Ovary (tissue), 7 donors: ENCODE measurements at regions not wholly inside any gene's neighbourhood (a gene's known extent, or its start where the extent isn't known, plus 50 kb on each side); places are given as distances from the start of the nearest gene placed in this dataset.

Source experiments
- DNase-seq, 5 donors: peaks; one replicate each; pipeline ENCODE4 v3.0.0-alpha.2; 2019 to 2020
- H3K27ac ChIP-seq, 2 donors: fragments of 200-600 bp; one replicate each; pipeline versions ENCODE4 v1.5.1 to v1.8.0; 2019 to 2022
- H3K27me3 ChIP-seq: fragments of 200-600 bp; one replicate; pipeline ENCODE4 v1.8.0; 2022
- H3K36me3 ChIP-seq: fragments of 200-600 bp; sonication (generic); one replicate; pipeline ENCODE4 v1.5.1; 2019
- H3K4me1 ChIP-seq: one replicate; pipeline ENCODE4 v1.8.1; 2013; ENCODE audit warnings: mild to moderate bottlenecking, moderate library complexity; ENCODE audit not compliant: insufficient read depth
- H3K4me3 ChIP-seq: fragments of 200-600 bp; sonication (generic); one replicate; pipeline ENCODE4 v1.5.1; 2017
- H3K9me3 ChIP-seq, 2 donors: fragments of 200-600 bp in 1 of 2; sonication (generic) in 1 of 2; one replicate each; pipeline versions ENCODE4 v1.5.1 to v1.8.1; 2013 to 2019; ENCODE audit warnings: mild to moderate bottlenecking in 1 of 2, moderate library complexity in 1 of 2
- EP300 ChIP-seq: sonication (generic); formaldehyde crosslinking; IDR thresholded peaks from one replicate; pipeline ENCODE4 v1.6.1; 2017; ENCODE audit warnings: antibody characterized with exemption
- POLR2A ChIP-seq: fragments of 450-650 bp; IDR thresholded peaks from one replicate; pipeline ENCODE4 v1.6.1; 2017; ENCODE audit warnings: antibody characterized with exemption, mild to moderate bottlenecking, moderate library complexity
- WGBS, 3 donors: extraction: QIAGEN DNeasy Blood & Tissue Kit in 1 of 3; methylation state at CpG; one replicate each; pipeline versions ENCODE4 v1.1.5 to v1.1.7; 2013 to 2017; 5-methylcytosine and 5-hydroxymethylcytosine counted together
- intact Hi-C, 4 donors: fragments of 100-400 bp; cut with DNase I; formaldehyde crosslinking; loops; one replicate each; pipeline versions ENCODE4 v1.11.0 to v1.15.1; 2022 to 2023
- TF ChIP-seq, protein P1 (sequence below), 3 donors: fragments of 450-650 bp in 2 of 3; fragments of 200-600 bp in 1 of 3; IDR thresholded peaks; one replicate each; pipeline versions ENCODE4 v1.5.1 to v1.8.0; 2016 to 2022; ENCODE audit warnings: antibody characterized with exemption in 3 of 3, mild to moderate bottlenecking in 1 of 3
- donor health status: DM: no; HTN: no; CAD: no; lungs with moderate emphysema.
- donor health status: DM: no; HTN: no; CAD: no.
- donor health status: Bipolar disorder and iron deficiency.
- donor health status: DM: no; HTN: no; CAD: no.
- donor health status: DM: yes; HTN: yes; CAD: no.

DNA sequence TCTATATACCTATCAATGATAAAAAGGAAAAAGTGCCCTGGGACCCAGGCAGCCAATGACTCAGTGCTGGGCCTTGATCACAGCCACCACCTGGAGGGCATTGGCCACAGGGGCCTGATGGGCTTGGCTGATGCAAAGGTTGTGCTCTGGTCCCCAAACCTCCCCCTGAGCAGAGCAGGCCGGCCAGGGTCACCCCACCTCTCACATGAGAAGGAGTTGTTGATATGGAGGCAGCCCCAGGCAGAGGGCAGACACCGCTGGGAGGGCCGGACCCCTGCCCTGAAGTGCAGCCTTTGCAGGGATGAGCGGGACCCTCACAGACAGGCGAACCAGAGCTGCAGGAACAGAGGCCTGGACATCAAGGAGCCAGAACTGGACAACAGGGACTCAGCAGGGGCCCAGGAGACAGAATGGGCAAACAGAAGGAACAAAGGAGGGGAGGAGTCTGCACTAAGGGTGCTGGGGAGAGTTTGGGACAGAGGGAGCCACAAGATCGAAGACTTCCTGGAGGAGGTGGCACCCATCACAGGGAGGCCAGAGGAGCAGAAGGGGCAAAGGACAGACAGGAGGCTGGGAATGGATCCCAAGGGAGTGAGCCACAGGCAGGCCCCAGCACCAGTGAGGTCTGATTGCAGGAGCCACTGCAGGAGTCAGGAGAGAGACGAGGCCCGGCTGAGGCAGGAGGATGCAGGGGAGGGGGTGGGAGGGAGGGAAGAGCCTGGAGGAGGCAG is 105.0 kb downstream of the TNFAIP2 start:
- no peaks in the 10 kb centered on the region for H3K27me3 ChIP-seq
- H3K36me3 ChIP-seq: no peaks in the 10 kb centered on the region
- 90 to 91% (median 91%) methylated on average over 7 to 8 of the region's 8 CpGs for WGBS, 3 donors
- no peak overlapping the region for H3K4me3 ChIP-seq
- no peak for DNase-seq
- TF ChIP-seq, protein P1, sequence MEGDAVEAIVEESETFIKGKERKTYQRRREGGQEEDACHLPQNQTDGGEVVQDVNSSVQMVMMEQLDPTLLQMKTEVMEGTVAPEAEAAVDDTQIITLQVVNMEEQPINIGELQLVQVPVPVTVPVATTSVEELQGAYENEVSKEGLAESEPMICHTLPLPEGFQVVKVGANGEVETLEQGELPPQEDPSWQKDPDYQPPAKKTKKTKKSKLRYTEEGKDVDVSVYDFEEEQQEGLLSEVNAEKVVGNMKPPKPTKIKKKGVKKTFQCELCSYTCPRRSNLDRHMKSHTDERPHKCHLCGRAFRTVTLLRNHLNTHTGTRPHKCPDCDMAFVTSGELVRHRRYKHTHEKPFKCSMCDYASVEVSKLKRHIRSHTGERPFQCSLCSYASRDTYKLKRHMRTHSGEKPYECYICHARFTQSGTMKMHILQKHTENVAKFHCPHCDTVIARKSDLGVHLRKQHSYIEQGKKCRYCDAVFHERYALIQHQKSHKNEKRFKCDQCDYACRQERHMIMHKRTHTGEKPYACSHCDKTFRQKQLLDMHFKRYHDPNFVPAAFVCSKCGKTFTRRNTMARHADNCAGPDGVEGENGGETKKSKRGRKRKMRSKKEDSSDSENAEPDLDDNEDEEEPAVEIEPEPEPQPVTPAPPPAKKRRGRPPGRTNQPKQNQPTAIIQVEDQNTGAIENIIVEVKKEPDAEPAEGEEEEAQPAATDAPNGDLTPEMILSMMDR (IDR thresholded peaks at IDR 0.05): no peak
- no peak for TF ChIP-seq EP300
- no peak for TF ChIP-seq POLR2A
- H3K27ac ChIP-seq: no peak overlapping the region
- H3K9me3 ChIP-seq: no peaks in the 10 kb centered on the region
- no peaks in the 10 kb centered on the region for H3K4me1 ChIP-seq
- intact Hi-C loops: no loop called here

DNA sequence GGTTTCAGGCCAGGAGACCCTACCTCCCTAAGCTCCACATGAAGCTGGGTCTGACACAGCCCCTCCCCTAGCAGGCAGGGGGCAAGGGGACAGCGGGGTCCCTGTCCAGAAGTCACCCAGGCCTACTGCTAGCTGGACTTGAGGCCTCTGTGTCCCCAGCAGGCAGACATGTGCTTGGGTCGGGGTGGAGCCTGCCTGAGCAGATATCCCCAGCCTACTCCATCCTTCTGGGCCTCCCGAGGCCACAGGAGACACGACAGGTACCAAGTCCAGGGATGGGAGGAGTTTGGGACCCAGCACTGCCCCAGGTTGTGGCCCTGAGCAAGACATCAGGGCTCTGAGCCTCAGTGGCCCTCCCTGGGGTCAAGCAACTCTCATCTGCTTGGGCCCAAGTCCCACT is 105.2 kb upstream of the EIF5 start:
- TF ChIP-seq, protein P1 (IDR thresholded peaks at IDR 0.05): no peak
- TF ChIP-seq POLR2A: no peak
- TF ChIP-seq EP300: no peak
- intact Hi-C loops: no loop called here
- no peak for DNase-seq
- Histone ChIP-seq H3K9me3 (no peaks in the 10 kb centered on the region), H3K27me3 (no peaks in the 10 kb centered on the region), H3K36me3 (no peaks in the 10 kb centered on the region), H3K27ac (no peak overlapping the region), H3K4me1 (no peaks in the 10 kb centered on the region), H3K4me3 (no peak overlapping the region)
- 86 to 96% (median 89%) methylated on average over 4 of the region's 4 CpGs for WGBS, 3 donors

DNA sequence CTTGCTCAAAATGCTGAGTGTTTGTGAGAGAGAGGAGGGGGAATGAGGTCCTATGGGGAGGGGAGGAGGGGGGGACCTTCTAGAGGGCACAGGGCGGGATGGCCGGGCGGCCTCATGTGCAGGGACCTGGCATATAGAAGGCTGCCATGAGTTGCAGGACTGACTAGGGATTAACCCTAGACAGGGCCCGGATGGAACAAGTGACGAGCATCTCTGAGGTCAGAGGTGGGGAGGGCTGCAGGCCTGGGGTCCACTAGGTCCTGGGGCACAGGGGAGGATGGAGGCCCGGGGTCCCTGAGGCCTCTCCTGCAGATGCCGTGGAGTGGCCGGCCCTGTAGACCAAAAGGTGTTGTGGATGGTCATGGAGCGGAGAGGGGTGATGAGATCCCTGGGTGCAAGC is 104.0 kb upstream of the EIF5 start:
- no peak overlapping the region for H3K4me3 ChIP-seq
- no peak for DNase-seq
- H3K4me1 ChIP-seq: no peaks in the 10 kb centered on the region
- 94 to 95% (median 95%) methylated on average over 9 of the region's 9 CpGs for WGBS, 3 donors
- H3K9me3 ChIP-seq: no peaks in the 10 kb centered on the region
- H3K27me3 ChIP-seq: no peaks in the 10 kb centered on the region
- intact Hi-C loops: no loop called here
- H3K36me3 ChIP-seq: no peaks in the 10 kb centered on the region
- TF ChIP-seq EP300: no peak
- TF ChIP-seq, protein P1 (IDR thresholded peaks at IDR 0.05): no peak
- TF ChIP-seq POLR2A: no peak
- no peak overlapping the region for H3K27ac ChIP-seq

DNA sequence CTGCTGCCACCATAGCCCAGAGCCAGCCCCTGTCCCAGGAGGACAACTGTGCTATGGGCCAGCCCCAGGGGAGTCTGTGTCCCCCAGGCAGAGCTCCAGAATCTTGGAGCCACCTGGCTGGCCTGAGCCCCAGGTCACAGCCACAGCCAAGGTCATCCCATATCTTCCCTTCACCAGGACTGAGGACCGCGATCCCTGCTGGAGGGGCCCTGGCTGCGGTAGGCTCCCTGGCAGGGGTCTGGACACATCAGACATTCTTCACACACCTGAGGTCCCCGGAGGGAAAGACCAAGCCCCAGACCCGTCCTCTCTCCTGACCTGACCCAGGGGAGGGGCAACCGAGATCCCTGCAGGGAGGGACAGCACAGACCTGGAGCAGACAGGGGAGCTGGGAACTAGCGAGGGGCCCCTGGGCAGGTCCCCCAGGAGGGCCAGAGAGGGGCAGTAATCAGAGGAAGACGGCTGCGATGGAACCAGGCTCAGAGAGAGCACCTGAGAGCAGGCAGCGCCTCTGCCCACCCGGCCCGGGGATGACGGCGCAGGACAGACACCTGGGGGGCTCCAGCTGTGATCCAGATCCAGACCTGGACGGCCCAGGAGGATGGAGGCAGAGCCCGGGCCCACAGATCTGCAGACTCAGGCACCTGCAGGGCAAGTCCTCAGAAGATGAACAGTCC is 103.2 kb upstream of the EIF5 start:
- no peaks in the 10 kb centered on the region for H3K4me1 ChIP-seq
- 84 to 90% (median 89%) methylated on average over 15 to 16 of the region's 16 CpGs for WGBS, 3 donors
- TF ChIP-seq POLR2A (no peak), EP300 (no peak)
- TF ChIP-seq, protein P1 (IDR thresholded peaks at IDR 0.05): no peak
- intact Hi-C loops: no loop called here
- H3K27me3 ChIP-seq: no peaks in the 10 kb centered on the region
- H3K27ac ChIP-seq: no peak overlapping the region
- H3K9me3 ChIP-seq: no peaks in the 10 kb centered on the region
- H3K36me3 ChIP-seq: no peaks in the 10 kb centered on the region
- DNase-seq: no peak
- no peak overlapping the region for H3K4me3 ChIP-seq
